Thyroid gland (tissue), 4 donors: ENCODE measurements at regions not wholly inside any gene's neighbourhood (a gene's known extent, or its start where the extent isn't known, plus 50 kb on each side); places are given as distances from the start of the nearest gene placed in this dataset.
"Not testable (repeated sequence)": the region's sequence is repeated elsewhere in the genome, so short reads cannot be mapped to it uniquely, and the experiment has no call there.

ENCODE experiments used
- DNase-seq, 2 donors: peaks; one replicate each; pipeline ENCODE4 v3.0.0-alpha.2; 2019
- H3K27ac ChIP-seq, 3 donors: fragments of 200-600 bp; sonication (generic); 1 replicate in 2 of 3; 2 replicates in 1 of 3; pipeline ENCODE4 v1.5.1; 2016 to 2019; ENCODE audit warnings: mild to moderate bottlenecking in 1 of 3, moderate library complexity in 1 of 3
- H3K27me3 ChIP-seq: fragments of 200-600 bp; sonication (generic); one replicate; pipeline ENCODE4 v1.5.1; 2019
- H3K36me3 ChIP-seq, 2 donors: fragments of 200-600 bp; sonication (generic); one replicate each; pipeline ENCODE4 v1.5.1; 2016 to 2019
- H3K4me1 ChIP-seq, 2 donors: fragments of 200-600 bp; sonication (generic); one replicate each; pipeline ENCODE4 v1.5.1; 2017 to 2019
- H3K4me3 ChIP-seq, 3 donors: fragments of 200-600 bp; sonication (generic); replicated peaks in 1 of 3; 1 replicate in 2 of 3; 2 replicates in 1 of 3; pipeline ENCODE4 v1.5.1; 2016; ENCODE audit warnings: mild to moderate bottlenecking in 1 of 3
- H3K9me3 ChIP-seq: fragments of 200-600 bp; sonication (generic); one replicate; pipeline ENCODE4 v1.5.1; 2017
- POLR2A ChIP-seq, 2 donors: fragments of 450-650 bp; IDR thresholded peaks; one replicate each; pipeline ENCODE4 v1.6.1; 2017; ENCODE audit warnings: antibody characterized with exemption in 2 of 2, mild to moderate bottlenecking in 2 of 2, moderate library complexity in 1 of 2
- WGBS, 2 donors: methylation state at CpG; one replicate each; pipeline ENCODE4 v1.1.5; 2017; 5-methylcytosine and 5-hydroxymethylcytosine counted together
- intact Hi-C: fragments of 100-400 bp; cut with DNase I; formaldehyde crosslinking; loops from one replicate; pipeline ENCODE4 v1.15.1; 2023
- TF ChIP-seq, protein P1 (sequence below), 6 experiments: fragments of 200-600 bp in 3 of 6; fragments of 450-650 bp in 3 of 6; sonication (generic) in 3 of 6; IDR thresholded peaks; one replicate each; pipeline ENCODE4 v1.5.1; 2016 to 2019; ENCODE audit warnings: antibody characterized with exemption in 6 of 6, mild to moderate bottlenecking in 2 of 6, inconsistent platforms in 1 of 6, moderate library complexity in 1 of 6

DNA sequence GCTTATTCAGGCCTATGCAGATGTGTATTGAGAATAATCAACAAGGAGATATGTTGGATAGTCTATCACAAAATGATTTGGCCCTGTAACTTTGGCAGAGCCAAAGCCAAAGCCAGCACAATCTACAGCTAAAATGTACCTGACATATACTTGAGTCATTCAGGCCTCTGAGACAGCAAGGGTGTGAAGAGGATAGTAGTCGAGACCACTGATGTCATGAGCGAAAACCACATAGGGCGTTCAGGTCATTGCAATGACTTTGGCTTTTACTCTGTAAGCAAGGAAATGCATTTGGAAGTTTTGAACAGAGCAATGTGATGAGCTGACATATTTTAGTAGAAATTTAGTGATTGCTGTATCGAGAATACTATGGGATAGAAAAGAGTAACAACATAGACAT lies 579.6 kb downstream of the AMY1C start:
- no peak overlapping the region for H3K27ac ChIP-seq
- H3K36me3 ChIP-seq: no peaks in the 10 kb centered on the region
- H3K4me1 ChIP-seq: no peaks in the 10 kb centered on the region
- no peak overlapping the region for H3K4me3 ChIP-seq
- H3K27me3 ChIP-seq: no peaks in the 10 kb centered on the region
- no peak for DNase-seq
- H3K9me3 ChIP-seq: no peaks in the 10 kb centered on the region
- WGBS, 2 donors: 88 to 94% methylated on average over 4 of the region's 4 CpGs
- TF ChIP-seq, protein P1, sequence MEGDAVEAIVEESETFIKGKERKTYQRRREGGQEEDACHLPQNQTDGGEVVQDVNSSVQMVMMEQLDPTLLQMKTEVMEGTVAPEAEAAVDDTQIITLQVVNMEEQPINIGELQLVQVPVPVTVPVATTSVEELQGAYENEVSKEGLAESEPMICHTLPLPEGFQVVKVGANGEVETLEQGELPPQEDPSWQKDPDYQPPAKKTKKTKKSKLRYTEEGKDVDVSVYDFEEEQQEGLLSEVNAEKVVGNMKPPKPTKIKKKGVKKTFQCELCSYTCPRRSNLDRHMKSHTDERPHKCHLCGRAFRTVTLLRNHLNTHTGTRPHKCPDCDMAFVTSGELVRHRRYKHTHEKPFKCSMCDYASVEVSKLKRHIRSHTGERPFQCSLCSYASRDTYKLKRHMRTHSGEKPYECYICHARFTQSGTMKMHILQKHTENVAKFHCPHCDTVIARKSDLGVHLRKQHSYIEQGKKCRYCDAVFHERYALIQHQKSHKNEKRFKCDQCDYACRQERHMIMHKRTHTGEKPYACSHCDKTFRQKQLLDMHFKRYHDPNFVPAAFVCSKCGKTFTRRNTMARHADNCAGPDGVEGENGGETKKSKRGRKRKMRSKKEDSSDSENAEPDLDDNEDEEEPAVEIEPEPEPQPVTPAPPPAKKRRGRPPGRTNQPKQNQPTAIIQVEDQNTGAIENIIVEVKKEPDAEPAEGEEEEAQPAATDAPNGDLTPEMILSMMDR (IDR thresholded peaks at IDR 0.05): no peak
- no peak for TF ChIP-seq POLR2A (IDR thresholded peaks at IDR 0.05)
- intact Hi-C loops: no loop called here

DNA sequence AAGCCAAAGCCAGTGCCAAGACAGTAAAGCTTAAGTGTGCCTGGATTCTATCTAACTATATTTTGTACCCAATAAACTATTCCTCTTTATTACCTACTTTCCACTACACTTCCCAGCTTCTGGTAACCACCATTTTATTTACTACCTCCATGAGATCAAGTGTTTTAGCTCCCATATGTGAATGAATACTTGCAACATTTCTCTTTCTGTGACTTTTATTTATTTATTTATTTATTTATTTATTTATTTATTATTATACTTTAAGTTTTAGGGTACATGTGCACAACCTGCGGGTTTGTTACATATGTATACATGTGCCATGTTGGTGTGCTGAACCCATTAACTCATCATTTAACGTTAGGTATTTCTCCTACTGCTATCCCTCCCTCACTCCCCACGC lies 582.1 kb downstream of the AMY1C start:
- WGBS, 2 donors: 58 to 90% methylated on average over 3 of the region's 3 CpGs
- Histone ChIP-seq H3K27ac (no peak overlapping the region), H3K4me3 (no peak overlapping the region), H3K36me3 (no peaks in the 10 kb centered on the region), H3K27me3 (no peaks in the 10 kb centered on the region), H3K4me1 (no peaks in the 10 kb centered on the region), H3K9me3 (no peaks in the 10 kb centered on the region)
- TF ChIP-seq, protein P1 (IDR thresholded peaks at IDR 0.05): no peak
- no peak for TF ChIP-seq POLR2A (IDR thresholded peaks at IDR 0.05)
- DNase-seq: no peak
- intact Hi-C loops: no loop called here

DNA sequence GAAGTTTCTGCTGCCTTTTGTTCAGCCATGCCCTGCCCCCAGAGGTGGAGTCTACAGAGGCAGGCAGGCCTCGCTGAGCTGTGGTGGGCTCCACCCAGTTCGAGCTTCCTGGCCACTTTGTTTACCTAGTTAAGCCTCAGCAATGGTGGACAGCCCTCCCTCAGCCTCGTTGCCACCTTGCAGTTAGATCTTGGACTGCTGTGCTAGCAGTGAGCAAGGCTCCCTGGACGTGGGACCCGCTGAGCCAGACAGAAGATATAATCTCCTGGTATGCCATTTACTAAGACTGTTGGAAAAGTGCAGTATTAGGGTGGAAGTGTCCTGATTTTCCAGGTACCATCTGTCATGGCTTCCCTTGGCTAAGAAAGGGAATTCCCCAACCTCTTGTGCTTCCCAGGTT lies 588.2 kb downstream of the AMY1C start:
- H3K9me3 ChIP-seq, H3K4me3 ChIP-seq, H3K27me3 ChIP-seq, H3K4me1 ChIP-seq, H3K36me3 ChIP-seq, H3K27ac ChIP-seq, DNase-seq, intact Hi-C loops: not testable (repeated sequence)
- WGBS, 2 donors: 70 to 73% methylated on average over 3 to 5 of the region's 5 CpGs

DNA sequence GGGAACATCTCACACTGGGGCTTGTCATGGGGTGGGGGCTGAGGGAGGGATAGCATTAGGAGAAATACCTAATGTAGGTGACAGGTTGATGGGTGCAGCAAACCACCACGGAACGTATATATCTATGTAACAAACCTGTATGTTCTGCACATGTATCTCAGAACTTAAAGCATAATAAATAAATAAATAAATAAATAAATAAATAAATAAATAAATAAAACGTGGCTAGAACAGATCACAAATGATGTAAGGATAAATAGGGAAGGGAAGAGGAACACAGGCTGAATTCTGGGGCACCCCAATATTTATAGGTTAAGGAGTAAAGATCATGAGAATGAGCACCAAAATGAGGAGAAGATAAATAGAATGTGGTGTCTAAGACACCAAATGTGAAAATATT lies 592.2 kb downstream of the AMY1C start:
- 63 to 73% methylated on average over 3 of the region's 3 CpGs for WGBS, 2 donors
- Histone ChIP-seq H3K4me3 (no peak overlapping the region), H3K27me3 (no peaks in the 10 kb centered on the region), H3K4me1 (no peaks in the 10 kb centered on the region), H3K27ac (no peak overlapping the region), H3K9me3 (no peaks in the 10 kb centered on the region), H3K36me3 (no peaks in the 10 kb centered on the region)
- TF ChIP-seq POLR2A (IDR thresholded peaks at IDR 0.05): no peak
- TF ChIP-seq, protein P1 (IDR thresholded peaks at IDR 0.05): no peak
- no peak for DNase-seq
- intact Hi-C loops: no loop called here

DNA sequence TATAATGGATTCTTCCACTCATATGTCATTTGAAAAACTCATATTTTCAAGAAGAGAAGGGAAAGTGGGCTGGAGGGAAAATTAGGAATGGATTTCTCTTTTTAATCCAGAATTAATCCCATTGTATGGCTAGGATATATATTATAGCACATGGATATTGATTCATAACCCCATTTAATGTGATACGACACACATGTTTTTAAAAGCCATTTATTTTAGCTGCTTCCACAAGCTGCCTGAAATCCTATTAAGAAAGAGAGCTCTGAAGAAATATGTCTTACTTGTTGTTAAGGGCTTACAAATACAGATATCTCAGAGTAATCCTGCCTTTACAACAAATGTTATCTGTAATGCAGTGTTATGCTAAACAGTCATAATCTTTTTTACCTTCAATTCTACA lies 598.6 kb downstream of the AMY1C start:
- Histone ChIP-seq H3K9me3 (no peaks in the 10 kb centered on the region), H3K4me1 (no peaks in the 10 kb centered on the region), H3K36me3 (no peaks in the 10 kb centered on the region), H3K27me3 (no peaks in the 10 kb centered on the region), H3K27ac (no peak overlapping the region), H3K4me3 (no peak overlapping the region)
- intact Hi-C loops: no loop called here
- TF ChIP-seq POLR2A (IDR thresholded peaks at IDR 0.05): no peak
- TF ChIP-seq, protein P1 (IDR thresholded peaks at IDR 0.05): no peak
- no peak for DNase-seq
- WGBS, 2 donors: 88 to 92% methylated on average over 1 of the region's 1 CpG

DNA sequence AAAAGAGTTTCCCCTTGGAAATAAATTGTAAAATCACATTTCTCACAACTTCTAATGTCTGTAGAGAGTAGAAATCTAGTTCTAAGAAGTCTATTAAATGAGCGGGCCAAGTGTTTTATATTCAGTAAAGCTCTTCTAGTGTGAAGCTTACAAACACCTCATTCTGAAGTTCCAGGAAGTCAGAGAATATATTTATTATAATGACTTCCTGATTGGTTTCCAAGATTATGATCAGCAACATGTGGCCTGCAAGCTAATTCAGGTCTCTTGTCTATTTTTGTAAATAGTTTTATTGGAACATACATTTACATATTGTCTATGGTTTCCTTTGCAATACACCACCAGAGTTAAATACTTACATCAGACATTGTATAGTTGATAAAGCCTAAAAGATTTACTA lies 603.9 kb downstream of the AMY1C start:
- no peaks in the 10 kb centered on the region for H3K27me3 ChIP-seq
- DNase-seq: no peak
- H3K4me1 ChIP-seq: no peaks in the 10 kb centered on the region
- no peak overlapping the region for H3K27ac ChIP-seq
- intact Hi-C loops: no loop called here
- H3K36me3 ChIP-seq: no peaks in the 10 kb centered on the region
- no peak for TF ChIP-seq POLR2A (IDR thresholded peaks at IDR 0.05)
- TF ChIP-seq, protein P1 (IDR thresholded peaks at IDR 0.05): no peak
- H3K4me3 ChIP-seq: no peak overlapping the region
- 75 to 84% methylated on average over 1 of the region's 1 CpG for WGBS, 2 donors
- H3K9me3 ChIP-seq: no peaks in the 10 kb centered on the region
